ENCODE measurements at regions not wholly inside any gene's neighbourhood (a gene's known extent, or its start where the extent isn't known, plus 50 kb on each side); places are given as distances from the start of the nearest gene placed in this dataset.
"Not testable (repeated sequence)": the region's sequence is repeated elsewhere in the genome, so short reads cannot be mapped to it uniquely, and the experiment has no call there.

- Histone ChIP-seq H3K4me1 (ENCODE audit: control insufficient read depth, extremely low read depth, insufficient read depth, low read length) (no peaks in the 10 kb centered on the region), H3K27me3 (ENCODE audit: control insufficient read depth in 2 of 2, insufficient read depth in 2 of 2, low read length in 2 of 2) (no peaks in the 10 kb centered on the region), H3K27ac (ENCODE audit: insufficient read depth, low read depth, low read length) (no peak overlapping the region), H3K4me2 (ENCODE audit: insufficient read depth, low read length) (no peak overlapping the region), H4K20me1 (replicated peaks; ENCODE audit: control insufficient read depth, extremely low read depth, insufficient read depth, low read length) (no peaks in the 10 kb centered on the region), H3K79me2 (ENCODE audit: control insufficient read depth, insufficient read depth, low read length) (no peaks in the 10 kb centered on the region), H3K9ac (replicated peaks; ENCODE audit: extremely low read depth, insufficient read depth, low read length) (no peak overlapping the region), H3K9me1 (replicated peaks; ENCODE audit: control insufficient read depth, extremely low read depth, insufficient read depth, low read length) (no peaks in the 10 kb centered on the region), H3K9me3 (replicated peaks; ENCODE audit: control insufficient read depth, insufficient read depth, low read length) (peaks cover 3% of the 10 kb centered on the region), H2AFZ (ENCODE audit: low read depth, low read length) (no peak overlapping the region), H3K4me3 (replicated peaks in 1 of 3; ENCODE audit: insufficient read depth in 1 of 3, low read depth in 1 of 3, low read length in 3 of 3) (no peak overlapping the region), H3K36me3 (ENCODE audit: control insufficient read depth in 2 of 2, extremely low read depth in 1 of 2, insufficient read depth in 2 of 2, low read length in 2 of 2) (no peaks in the 10 kb centered on the region)
- CTCF ChIA-PET, result no interaction called here
- FAIRE-seq (no peak), DNase-seq (ENCODE audit: low read depth, low spot score) (no peak)
- dilution Hi-C loops (cut with MboI; ENCODE audit: extremely low pct_ligation_motif_present, low sequenced_read_pairs) (no loop called here), intact Hi-C loops (cut with micrococcal nuclease) (no loop called here)
- no TSS peak for BruUV-seq (replicated peaks)
- POLR2A ChIA-PET, result no interaction called here
- TF ChIP-seq POLR2A (IDR thresholded peaks at IDR 0.05; ENCODE audit: low read depth, low read length) (no peak), JUN (IDR thresholded peaks at IDR 0.05; ENCODE audit: borderline replicate concordance, insufficient read depth, insufficient read length, low read depth) (no peak), GATA2 (IDR thresholded peaks at IDR 0.05; ENCODE audit: insufficient read depth, insufficient read length, low read depth, low read length) (no peak), FOS (IDR thresholded peaks at IDR 0.05; ENCODE audit: borderline replicate concordance, insufficient read depth, low read length) (no peak), EZH2 (IDR thresholded peaks at IDR 0.05; ENCODE audit: borderline replicate concordance, low read depth, low read length, severe bottlenecking) (no peak), MYC (IDR thresholded peaks at IDR 0.05; ENCODE audit: low read depth, low read length) (no peak), CTCF (IDR thresholded peaks at IDR 0.05; ENCODE audit: extremely low read depth in 1 of 2, insufficient read depth in 1 of 2, low read depth in 1 of 2, low read length in 2 of 2) (no peak), MAX (IDR thresholded peaks at IDR 0.05; ENCODE audit: insufficient read depth, insufficient read length) (no peak)
These were observed 1674.1 kb upstream of the B3GALT2 start for GRCh38 chr1:194860248-194861201.

- H3K27ac ChIP-seq (ENCODE audit: insufficient read depth, low read depth, low read length); intact Hi-C loops (cut with micrococcal nuclease); H3K4me2 ChIP-seq (ENCODE audit: insufficient read depth, low read length); H3K4me3 ChIP-seq (replicated peaks in 1 of 3; ENCODE audit: insufficient read depth in 1 of 3, low read depth in 1 of 3, low read length in 3 of 3); FAIRE-seq; H3K9me1 ChIP-seq (replicated peaks; ENCODE audit: control insufficient read depth, extremely low read depth, insufficient read depth, low read length); H3K9ac ChIP-seq (replicated peaks; ENCODE audit: extremely low read depth, insufficient read depth, low read length); POLR2A ChIA-PET; H3K36me3 ChIP-seq (ENCODE audit: control insufficient read depth in 2 of 2, extremely low read depth in 1 of 2, insufficient read depth in 2 of 2, low read length in 2 of 2); H3K27me3 ChIP-seq (ENCODE audit: control insufficient read depth in 2 of 2, insufficient read depth in 2 of 2, low read length in 2 of 2); DNase-seq (ENCODE audit: low read depth, low spot score); CTCF ChIA-PET; H3K9me3 ChIP-seq (replicated peaks; ENCODE audit: control insufficient read depth, insufficient read depth, low read length); H2AFZ ChIP-seq (ENCODE audit: low read depth, low read length); H4K20me1 ChIP-seq (replicated peaks; ENCODE audit: control insufficient read depth, extremely low read depth, insufficient read depth, low read length); H3K4me1 ChIP-seq (ENCODE audit: control insufficient read depth, extremely low read depth, insufficient read depth, low read length); H3K79me2 ChIP-seq (ENCODE audit: control insufficient read depth, insufficient read depth, low read length); dilution Hi-C loops (cut with MboI; ENCODE audit: extremely low pct_ligation_motif_present, low sequenced_read_pairs); BruUV-seq (replicated peaks): not testable (repeated sequence)
These were observed 1673.2 kb upstream of the B3GALT2 start for GRCh38 chr1:194859481-194860154.
